ENCODE measurements at regions not wholly inside any gene's neighbourhood (a gene's known extent, or its start where the extent isn't known, plus 50 kb on each side); places are given as distances from the start of the nearest gene placed in this dataset.

GRCh38 chr16:80171199-80171598 lies 369.6 kb upstream of the DYNLRB2 start:
- H4K20me1 ChIP-seq (ENCODE audit: insufficient read depth, low read length, poor library complexity, severe bottlenecking) = no peaks in the 10 kb centered on the region
- no peak overlapping the region for H3K4me2 ChIP-seq (ENCODE audit: low read depth, low read length, poor library complexity, severe bottlenecking)
- no peak overlapping the region for H2AFZ ChIP-seq (ENCODE audit: low read length)
- H3K4me3 ChIP-seq (ENCODE audit: low read length, poor library complexity, severe bottlenecking) = no peak overlapping the region
- H3K27me3 ChIP-seq (ENCODE audit: insufficient read depth, low read length, poor library complexity, severe bottlenecking) = no peaks in the 10 kb centered on the region
- no peak overlapping the region for H3K9ac ChIP-seq (ENCODE audit: low read depth, low read length, poor library complexity, severe bottlenecking)
- H3F3A ChIP-seq (ENCODE audit: low read depth) = no peaks in the 10 kb centered on the region
- H3K4me1 ChIP-seq (ENCODE audit: insufficient read depth, low read length, poor library complexity, severe bottlenecking) = no peaks in the 10 kb centered on the region
- H3K36me3 ChIP-seq (ENCODE audit: insufficient read depth, low read length) = no peaks in the 10 kb centered on the region
- H3K9me3 ChIP-seq (ENCODE audit: insufficient read depth, low read depth, low read length) = no peaks in the 10 kb centered on the region
- no peaks in the 10 kb centered on the region for H3K9me2 ChIP-seq (replicated peaks; ENCODE audit: low read depth, low read length)
- TF ChIP-seq EZH2phosphoT487 (IDR thresholded peaks at IDR 0.05; ENCODE audit: borderline replicate concordance) = no peak
- no peak for TF ChIP-seq CTCF (conservative IDR thresholded peaks at IDR 0.05; ENCODE audit: low read length)
- no peaks in the 10 kb centered on the region for H3K79me2 ChIP-seq (ENCODE audit: insufficient read depth, low read length)

DNA sequence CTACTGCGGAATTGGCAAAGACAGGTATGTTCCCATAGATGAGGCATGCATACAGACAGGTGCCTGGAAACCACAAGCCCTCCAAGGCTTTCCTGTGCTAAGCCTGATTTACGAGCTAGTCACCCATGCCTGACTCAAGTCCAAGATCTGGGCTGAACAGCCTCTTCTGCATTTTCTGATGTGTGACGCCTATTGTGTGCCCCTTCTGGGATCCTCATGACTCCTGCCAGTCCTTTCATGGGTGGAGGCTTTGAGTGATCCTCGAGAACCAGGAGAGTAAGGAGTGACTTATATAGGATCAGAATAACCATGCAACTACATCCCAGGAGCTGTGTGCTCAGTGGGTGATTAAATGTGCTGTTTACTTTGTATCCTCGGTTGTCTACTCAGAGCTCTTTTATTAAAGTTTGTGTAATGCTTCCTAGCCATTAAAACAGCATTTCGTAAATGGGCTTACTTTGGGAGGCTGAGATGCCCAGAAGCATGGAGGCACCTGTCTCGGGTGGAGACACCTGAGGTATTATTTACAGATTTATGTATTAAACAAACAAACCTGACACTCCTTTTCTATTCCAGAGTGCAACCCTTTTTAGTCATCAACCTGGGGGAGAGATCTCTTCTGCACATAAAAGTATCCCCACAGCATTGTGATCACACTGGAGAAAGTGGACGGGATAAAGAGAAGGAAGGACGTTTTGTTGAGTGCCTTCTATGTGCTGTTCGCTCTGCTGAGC lies 373.0 kb upstream of the DYNLRB2 start:
- Histone ChIP-seq H3K9me2 (replicated peaks; ENCODE audit: low read depth, low read length) (no peaks in the 10 kb centered on the region), H3K79me2 (ENCODE audit: insufficient read depth, low read length) (no peaks in the 10 kb centered on the region), H4K20me1 (ENCODE audit: insufficient read depth, low read length, poor library complexity, severe bottlenecking) (no peaks in the 10 kb centered on the region), H3K4me1 (ENCODE audit: insufficient read depth, low read length, poor library complexity, severe bottlenecking) (no peaks in the 10 kb centered on the region), H3K9me3 (ENCODE audit: insufficient read depth, low read depth, low read length) (no peaks in the 10 kb centered on the region), H3K9ac (ENCODE audit: low read depth, low read length, poor library complexity, severe bottlenecking) (no peak overlapping the region), H3K4me2 (ENCODE audit: low read depth, low read length, poor library complexity, severe bottlenecking) (no peak overlapping the region), H3K4me3 (ENCODE audit: low read length, poor library complexity, severe bottlenecking) (no peak overlapping the region), H3K36me3 (ENCODE audit: insufficient read depth, low read length) (no peaks in the 10 kb centered on the region), H3K27me3 (ENCODE audit: insufficient read depth, low read length, poor library complexity, severe bottlenecking) (no peaks in the 10 kb centered on the region), H3F3A (ENCODE audit: low read depth) (no peaks in the 10 kb centered on the region), H2AFZ (ENCODE audit: low read length) (no peak overlapping the region)
- no peak for TF ChIP-seq CTCF (conservative IDR thresholded peaks at IDR 0.05; ENCODE audit: low read length)
- TF ChIP-seq EZH2phosphoT487 (IDR thresholded peaks at IDR 0.05; ENCODE audit: borderline replicate concordance) = no peak

- no peak for TF ChIP-seq EZH2phosphoT487 (IDR thresholded peaks at IDR 0.05; ENCODE audit: borderline replicate concordance)
- no peak for TF ChIP-seq CTCF (conservative IDR thresholded peaks at IDR 0.05; ENCODE audit: low read length)
These were observed 374.7 kb upstream of the DYNLRB2 start for GRCh38 chr16:80166082-80166481.

More at GRCh38 chr16:80166082-80166481, 374.7 kb upstream of the DYNLRB2 start:
- Histone ChIP-seq H3K9me3 (ENCODE audit: insufficient read depth, low read depth, low read length) (no peaks in the 10 kb centered on the region), H3K36me3 (ENCODE audit: insufficient read depth, low read length) (no peaks in the 10 kb centered on the region), H3K9ac (ENCODE audit: low read depth, low read length, poor library complexity, severe bottlenecking) (no peak overlapping the region), H3K9me2 (replicated peaks; ENCODE audit: low read depth, low read length) (no peaks in the 10 kb centered on the region), H3K4me2 (ENCODE audit: low read depth, low read length, poor library complexity, severe bottlenecking) (no peak overlapping the region), H4K20me1 (ENCODE audit: insufficient read depth, low read length, poor library complexity, severe bottlenecking) (no peaks in the 10 kb centered on the region), H3F3A (ENCODE audit: low read depth) (no peaks in the 10 kb centered on the region), H2AFZ (ENCODE audit: low read length) (no peak overlapping the region), H3K4me1 (ENCODE audit: insufficient read depth, low read length, poor library complexity, severe bottlenecking) (no peaks in the 10 kb centered on the region), H3K79me2 (ENCODE audit: insufficient read depth, low read length) (no peaks in the 10 kb centered on the region), H3K27me3 (ENCODE audit: insufficient read depth, low read length, poor library complexity, severe bottlenecking) (no peaks in the 10 kb centered on the region), H3K4me3 (ENCODE audit: low read length, poor library complexity, severe bottlenecking) (no peak overlapping the region)
